ENCODE measurements at regions not wholly inside any gene's neighbourhood (a gene's known extent, or its start where the extent isn't known, plus 50 kb on each side); places are given as distances from the start of the nearest gene placed in this dataset.
"Not testable (repeated sequence)": the region's sequence is repeated elsewhere in the genome, so short reads cannot be mapped to it uniquely, and the experiment has no call there.

GRCh38 chr3:56954125-56954524 is 106.3 kb upstream of the SPATA12 start:
- no peak for DNase-seq

- no peak for DNase-seq
These were observed 107.6 kb upstream of the SPATA12 start for GRCh38 chr3:56952846-56953245.

DNA sequence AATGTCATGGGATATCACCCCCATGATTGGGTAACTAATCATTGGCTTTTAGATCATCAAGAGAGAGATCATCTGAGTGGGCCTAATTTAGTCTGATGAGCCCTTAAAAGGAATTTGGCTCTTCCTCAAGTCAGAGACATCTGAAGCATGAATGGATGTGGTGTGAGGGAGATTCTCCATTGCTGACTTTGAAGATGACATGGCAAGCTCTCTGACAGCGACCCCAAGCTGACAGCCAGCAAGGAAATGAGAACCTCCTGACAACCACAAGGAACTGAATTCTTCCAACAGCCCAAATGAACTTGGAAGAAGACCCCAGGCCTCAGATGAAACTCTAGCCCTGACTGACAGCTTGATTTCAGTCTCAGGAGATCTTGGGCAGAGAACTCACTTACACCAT is 108.4 kb upstream of the SPATA12 start:
- DNase-seq, result no peak

- DNase-seq, result no peak
These were observed 109.1 kb upstream of the SPATA12 start for GRCh38 chr3:56951366-56951765.

DNA sequence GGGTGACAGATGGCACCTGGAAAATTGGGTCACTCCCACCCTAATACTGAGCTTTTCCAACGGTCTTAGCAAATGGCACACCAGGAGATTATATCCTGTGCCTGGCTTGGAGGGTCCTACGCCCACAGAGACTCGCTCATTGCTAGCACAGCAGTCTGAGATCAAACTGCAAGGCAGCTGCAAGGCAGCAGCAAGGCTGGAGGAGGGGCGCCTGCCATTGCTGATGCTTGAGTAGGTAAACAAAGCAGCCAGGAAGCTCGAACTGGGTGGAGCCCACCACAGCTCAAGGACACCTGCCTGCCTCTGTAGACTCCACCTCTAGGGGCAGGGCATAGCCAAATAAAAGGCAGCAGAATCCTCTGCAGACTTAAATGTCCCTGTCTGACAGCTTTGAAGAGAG is 115.1 kb upstream of the SPATA12 start:
- DNase-seq, result not testable (repeated sequence)

DNA sequence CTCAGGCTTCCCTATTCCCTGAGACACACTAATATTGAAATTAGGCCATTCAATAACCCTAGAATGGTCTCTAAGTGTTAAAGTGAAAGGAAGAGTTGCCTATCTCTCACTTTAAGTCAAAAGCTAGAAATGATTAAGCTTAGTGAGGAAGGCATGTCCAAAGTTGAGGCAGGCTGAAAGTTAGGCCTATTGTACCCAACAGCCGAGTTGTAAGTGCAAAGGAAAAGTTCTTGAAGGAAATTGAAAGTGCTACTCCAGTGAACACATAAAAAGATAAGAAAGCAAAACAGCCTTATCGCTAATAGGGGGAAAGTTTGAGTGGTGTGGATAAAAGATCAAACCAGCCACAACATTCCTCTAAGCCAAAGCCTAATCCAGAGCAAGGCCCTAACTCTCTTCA is 117.9 kb upstream of the SPATA12 start:
- DNase-seq, result no peak

- no peak for DNase-seq
These were observed 119.5 kb upstream of the SPATA12 start for GRCh38 chr3:56940976-56941375.

DNA sequence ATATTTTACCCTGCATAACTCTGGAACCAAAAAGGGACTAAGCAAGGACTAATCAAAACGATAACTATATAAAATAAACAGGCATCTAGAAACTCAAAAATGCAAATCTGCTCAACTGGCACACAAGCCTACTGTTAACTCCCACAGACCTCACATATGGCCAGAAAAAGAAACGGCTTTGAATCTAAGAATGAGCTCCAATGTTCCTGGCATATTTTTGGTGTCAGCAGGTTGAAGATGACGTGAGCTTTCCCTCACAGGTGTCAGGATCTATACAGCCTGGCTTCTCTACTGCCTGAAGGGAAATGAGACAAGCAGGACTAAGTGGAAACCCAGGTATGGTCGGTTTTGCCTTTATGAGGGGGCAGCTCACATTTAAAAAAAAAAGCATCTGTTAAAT is 120.1 kb upstream of the SPATA12 start:
- no peak for DNase-seq

- no peak for DNase-seq
These were observed 120.6 kb upstream of the SPATA12 start for GRCh38 chr3:56939834-56940233.

GRCh38 chr3:56938530-56938929 is 121.9 kb upstream of the SPATA12 start:
- no peak for DNase-seq

DNA sequence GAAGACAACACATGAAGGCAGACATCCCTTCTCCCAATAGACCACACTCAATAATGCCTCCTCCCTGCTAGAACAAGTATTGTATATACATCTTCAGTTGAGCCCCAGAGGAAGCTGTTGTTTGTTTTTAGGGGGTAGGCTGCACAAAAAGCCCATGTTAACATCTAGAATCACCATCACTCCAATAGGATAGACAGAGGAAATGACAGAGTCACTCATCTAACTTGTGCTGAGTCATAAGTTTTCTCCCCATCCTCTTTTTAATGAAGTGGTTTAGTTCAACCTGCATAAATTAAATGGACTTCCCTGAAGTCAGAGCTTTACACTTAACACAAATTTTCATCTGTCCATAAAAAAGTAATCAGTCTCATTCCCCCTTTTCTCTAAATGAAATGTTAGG is 122.9 kb upstream of the SPATA12 start:
- DNase-seq, result no peak

DNA sequence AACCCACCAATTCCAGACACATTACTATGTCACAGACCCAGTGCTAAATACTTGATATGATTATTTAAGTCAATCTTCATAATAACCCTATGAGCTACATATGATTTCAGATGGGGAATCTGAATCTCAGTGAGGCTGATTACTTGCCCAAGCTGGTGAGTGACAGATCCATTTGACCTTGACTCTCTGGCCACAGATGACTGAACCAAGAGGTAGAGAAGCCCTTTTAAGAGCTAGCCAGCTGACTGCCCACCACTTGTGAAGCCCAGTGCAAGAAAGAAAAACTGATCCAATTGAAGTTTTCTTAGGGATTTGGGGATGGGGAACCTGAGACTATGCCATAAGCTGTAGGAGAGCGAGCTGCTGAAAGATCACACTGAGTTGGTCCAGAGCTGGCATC is 124.7 kb upstream of the SPATA12 start:
- DNase-seq, result no peak

GRCh38 chr3:56934481-56934880 is 126.0 kb upstream of the SPATA12 start:
- DNase-seq, result not testable (repeated sequence)

DNA sequence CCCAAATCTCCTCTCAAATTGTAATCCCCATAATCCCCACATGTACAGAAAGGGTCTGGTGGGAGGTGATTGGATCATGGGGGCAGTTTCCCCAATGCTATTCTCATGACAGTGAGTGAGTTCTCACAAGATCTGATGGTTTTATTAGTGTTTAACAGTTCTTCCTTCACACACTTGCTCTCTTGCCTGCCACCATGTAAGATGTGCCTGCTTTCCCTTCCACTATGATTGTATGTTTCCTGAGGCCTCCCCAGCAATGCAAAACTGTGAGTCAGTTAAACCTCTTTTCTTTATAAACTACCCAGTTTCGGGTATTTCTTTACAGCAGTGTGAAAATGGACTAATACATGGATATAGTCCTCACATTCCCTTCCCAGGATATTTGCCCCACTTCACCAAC is 126.7 kb upstream of the SPATA12 start:
- no peak for DNase-seq

DNA sequence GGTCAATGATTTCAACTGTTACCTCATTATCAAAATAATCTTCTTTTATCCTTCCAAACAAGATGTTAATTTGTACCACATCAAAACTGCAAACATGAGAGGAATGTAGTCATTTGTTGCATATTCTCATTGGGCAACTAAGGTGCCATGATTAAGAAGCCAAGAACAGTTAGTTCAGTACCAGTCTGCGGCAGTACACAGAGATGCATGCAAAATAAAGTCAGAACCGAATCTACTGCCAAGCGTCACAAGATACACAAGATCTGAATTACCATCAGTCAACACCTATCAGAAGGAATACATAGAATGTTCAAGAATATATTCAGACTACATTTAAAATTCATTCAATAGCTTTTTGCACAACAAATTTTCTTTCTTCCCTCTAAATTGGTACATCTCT is 127.6 kb upstream of the SPATA12 start:
- no peak for DNase-seq

DNA sequence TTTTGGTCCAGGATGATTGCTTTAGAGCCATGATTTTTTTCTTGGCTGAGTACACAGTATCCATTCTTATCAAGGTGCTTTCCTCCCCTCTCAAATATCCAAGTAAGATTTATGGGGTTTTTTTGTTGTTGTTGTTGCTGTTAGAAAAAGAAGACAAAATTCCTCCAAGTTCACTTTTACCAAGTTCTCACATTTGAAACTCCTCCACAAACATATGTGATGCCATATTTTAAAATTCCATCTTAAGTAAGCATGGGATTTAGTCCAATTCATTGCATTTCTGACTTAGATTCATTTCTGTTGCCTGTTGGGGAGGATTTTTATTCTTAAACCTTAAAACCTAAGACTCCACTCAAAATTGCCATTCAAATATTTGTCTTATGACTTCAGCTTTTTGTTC is 128.6 kb upstream of the SPATA12 start:
- DNase-seq, result no peak

DNA sequence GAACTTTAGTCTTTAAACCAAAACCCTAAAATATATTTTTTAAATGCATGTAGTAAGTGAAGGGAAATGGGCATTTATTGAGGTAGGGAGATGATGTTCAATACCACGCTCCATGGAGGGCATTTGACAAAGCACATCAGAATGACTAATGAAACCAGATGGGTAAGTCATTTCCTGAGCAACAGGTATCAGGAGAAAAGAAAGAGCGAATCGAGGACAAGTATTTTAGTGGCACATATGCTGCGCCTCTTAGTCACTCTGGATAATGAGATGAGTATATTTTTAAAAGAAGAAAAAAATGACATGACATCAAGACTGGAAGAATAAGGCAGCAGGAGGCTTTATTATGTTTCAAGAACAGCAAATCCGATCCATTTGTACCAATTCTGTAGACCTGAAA is 129.0 kb upstream of the ARHGEF3 start:
- peak; percentile 31 for DNase-seq

- DNase-seq, result no peak
These were observed 128.3 kb upstream of the ARHGEF3 start for GRCh38 chr3:56929809-56930615.

DNA sequence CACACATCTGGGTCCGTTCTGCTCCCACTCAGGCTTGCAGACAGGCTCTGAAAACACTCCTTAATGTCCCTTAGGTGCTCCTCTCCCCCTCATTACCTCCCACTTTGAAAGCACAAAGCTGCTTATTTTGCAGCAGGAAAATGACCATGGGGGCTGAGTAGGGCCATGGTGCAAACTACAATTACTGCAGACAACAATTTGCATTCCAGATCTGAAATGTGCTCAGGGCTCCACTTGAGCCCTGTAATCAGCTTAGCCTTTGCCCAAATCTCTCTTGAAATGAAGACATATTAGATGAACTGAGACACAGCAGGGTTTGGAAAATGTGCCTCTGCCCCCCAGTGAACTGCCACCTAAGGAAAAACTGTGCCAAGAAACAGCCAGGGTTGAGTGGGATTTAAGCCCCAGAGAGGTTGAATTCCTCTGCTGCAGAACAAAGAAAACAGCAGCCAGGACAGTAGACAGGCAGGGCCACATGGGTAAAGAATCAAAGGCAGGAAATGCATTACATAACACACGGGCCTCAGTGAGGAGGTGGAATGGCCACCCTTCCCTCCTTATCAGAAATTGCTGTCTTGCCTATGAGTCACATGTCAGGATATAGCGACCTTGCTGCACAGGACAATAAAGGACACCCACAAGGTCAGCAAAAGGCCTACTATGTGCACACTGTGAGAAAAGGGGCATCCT is 126.8 kb upstream of the ARHGEF3 start:
- DNase-seq, result no peak

DNA sequence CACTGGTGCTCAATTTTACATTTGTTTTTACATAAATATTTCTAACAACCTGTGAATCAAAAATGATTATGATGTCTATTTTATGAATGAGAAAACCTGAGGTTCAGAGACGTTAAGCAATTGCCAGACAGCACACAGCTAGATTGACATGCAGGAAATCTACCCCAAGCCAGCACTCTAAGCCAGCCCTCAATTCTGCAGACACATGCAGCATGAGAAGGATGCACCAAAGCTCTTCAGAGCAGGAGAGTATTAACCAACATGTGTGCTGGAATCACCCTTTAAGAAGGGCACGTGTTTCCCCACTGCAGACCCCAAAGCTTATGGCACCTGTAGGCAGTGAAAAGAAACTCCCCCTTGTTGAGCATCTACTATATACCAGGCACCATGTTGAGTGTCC is 126.1 kb upstream of the ARHGEF3 start:
- no peak for DNase-seq

DNA sequence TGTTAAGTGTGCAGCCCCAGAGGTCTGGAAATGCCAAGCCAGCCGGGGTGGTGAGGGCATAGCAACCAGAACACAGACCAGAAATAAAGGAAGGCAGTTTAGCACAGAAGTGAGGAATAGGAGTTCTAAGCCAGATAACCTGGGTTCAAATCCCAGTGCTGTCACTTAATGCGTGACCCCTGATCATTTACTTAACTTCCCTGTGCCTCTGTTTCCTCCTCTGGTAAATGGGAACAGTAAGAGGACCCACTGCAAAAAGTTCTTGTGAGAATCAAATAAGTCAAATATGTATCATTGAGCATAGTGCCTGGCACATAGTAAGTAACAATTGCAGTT is 125.2 kb upstream of the ARHGEF3 start:
- DNase-seq, result no peak

GRCh38 chr3:56926243-56926946 is 124.6 kb upstream of the ARHGEF3 start:
- no peak for DNase-seq

DNA sequence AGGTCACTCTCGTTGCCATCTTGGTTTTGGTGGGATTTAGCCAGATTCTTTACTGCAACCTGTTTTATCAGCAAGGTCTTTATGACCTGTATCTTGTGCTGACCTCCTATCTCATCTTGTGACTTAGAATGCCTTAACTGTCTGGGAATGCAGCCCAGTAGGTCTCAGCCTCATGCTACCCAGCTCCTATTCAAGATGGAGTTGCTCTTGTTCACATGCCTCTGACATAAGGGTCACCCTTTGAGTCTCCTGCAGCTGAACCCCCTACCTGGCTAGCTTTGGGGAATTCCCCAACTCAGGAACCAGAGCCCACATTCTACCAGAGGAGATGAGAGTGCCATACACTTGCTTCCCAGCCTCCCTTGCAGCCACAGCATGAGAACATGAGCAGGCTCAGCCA is 123.0 kb upstream of the ARHGEF3 start:
- not testable (repeated sequence) for DNase-seq
